ENCODE measurements at regions not wholly inside any gene's neighbourhood (a gene's known extent, or its start where the extent isn't known, plus 50 kb on each side); places are given as distances from the start of the nearest gene placed in this dataset.

DNA sequence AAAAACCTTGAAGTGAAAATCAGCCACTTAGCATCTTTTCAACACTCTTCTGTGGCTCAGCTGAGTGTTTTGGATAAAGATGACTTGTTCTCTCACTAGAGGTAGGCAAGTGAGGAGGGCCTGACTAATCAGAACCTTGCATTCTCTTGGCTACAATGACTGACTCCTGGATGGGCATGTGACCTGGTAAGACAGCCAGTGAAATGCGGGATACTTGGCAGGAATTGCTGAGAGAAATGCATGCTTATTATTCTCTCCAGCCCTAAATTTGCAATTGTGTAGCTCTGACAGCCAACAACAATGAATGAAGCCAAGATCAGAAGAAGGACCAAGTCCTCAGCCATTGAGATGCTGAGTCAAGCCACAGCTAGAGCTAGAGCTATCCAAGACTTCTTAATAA is 490.5 kb upstream of the ZNF608 start:
- TF ChIP-seq, protein P1, sequence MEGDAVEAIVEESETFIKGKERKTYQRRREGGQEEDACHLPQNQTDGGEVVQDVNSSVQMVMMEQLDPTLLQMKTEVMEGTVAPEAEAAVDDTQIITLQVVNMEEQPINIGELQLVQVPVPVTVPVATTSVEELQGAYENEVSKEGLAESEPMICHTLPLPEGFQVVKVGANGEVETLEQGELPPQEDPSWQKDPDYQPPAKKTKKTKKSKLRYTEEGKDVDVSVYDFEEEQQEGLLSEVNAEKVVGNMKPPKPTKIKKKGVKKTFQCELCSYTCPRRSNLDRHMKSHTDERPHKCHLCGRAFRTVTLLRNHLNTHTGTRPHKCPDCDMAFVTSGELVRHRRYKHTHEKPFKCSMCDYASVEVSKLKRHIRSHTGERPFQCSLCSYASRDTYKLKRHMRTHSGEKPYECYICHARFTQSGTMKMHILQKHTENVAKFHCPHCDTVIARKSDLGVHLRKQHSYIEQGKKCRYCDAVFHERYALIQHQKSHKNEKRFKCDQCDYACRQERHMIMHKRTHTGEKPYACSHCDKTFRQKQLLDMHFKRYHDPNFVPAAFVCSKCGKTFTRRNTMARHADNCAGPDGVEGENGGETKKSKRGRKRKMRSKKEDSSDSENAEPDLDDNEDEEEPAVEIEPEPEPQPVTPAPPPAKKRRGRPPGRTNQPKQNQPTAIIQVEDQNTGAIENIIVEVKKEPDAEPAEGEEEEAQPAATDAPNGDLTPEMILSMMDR (IDR thresholded peaks at IDR 0.05): no peak

GRCh38 chr5:125244531-125244930 is 498.1 kb upstream of the ZNF608 start:
- no peak for DNase-seq
- H3K27ac Mint-ChIP-seq: no peak overlapping the region
- no peaks in the 10 kb centered on the region for H3K9me3 Mint-ChIP-seq
- Histone ChIP-seq H3K36me3 (ENCODE audit: control insufficient read depth, insufficient read depth, low read length) (no peaks in the 10 kb centered on the region), H3K4me1 (ENCODE audit: control insufficient read depth, insufficient read depth, low read length) (no peaks in the 10 kb centered on the region), H3K9me3 (ENCODE audit: control insufficient read depth, insufficient read depth, low read length) (no peaks in the 10 kb centered on the region), H3K27me3 (ENCODE audit: control insufficient read depth, insufficient read depth, low read length) (no peaks in the 10 kb centered on the region), H3K27ac (ENCODE audit: low read length) (no peak overlapping the region), H3K4me3 (ENCODE audit: low read length) (no peak overlapping the region)
- WGBS (ENCODE audit: insufficient coverage): no CpG with 5 or more reads among the region's 2 CpGs
- intact Hi-C loops (cut with micrococcal nuclease): no loop called here
- TF ChIP-seq, protein P1 (IDR thresholded peaks at IDR 0.05): no peak
- peaks cover 0 to 6% of the 10 kb centered on the region in 2 donors for H3K27me3 Mint-ChIP-seq (ENCODE audit: low read depth in 2 of 2)
- no peak overlapping the region for H3K4me3 Mint-ChIP-seq
- H3K4me1 Mint-ChIP-seq: no peaks in the 10 kb centered on the region
- ATAC-seq: no peak
- no peaks in the 10 kb centered on the region for H3K36me3 Mint-ChIP-seq

More for the DNA sequence above, 490.5 kb upstream of the ZNF608 start:
- H3K27me3 Mint-ChIP-seq (ENCODE audit: low read depth in 2 of 2): peaks cover 0 to 10% of the 10 kb centered on the region in 2 donors
- 100% methylated on average over 1 of the region's 1 CpG for WGBS (ENCODE audit: insufficient coverage)
- no peaks in the 10 kb centered on the region for H3K36me3 Mint-ChIP-seq
- H3K9me3 ChIP-seq (ENCODE audit: control insufficient read depth, insufficient read depth, low read length): no peaks in the 10 kb centered on the region
- no peaks in the 10 kb centered on the region for H3K27me3 ChIP-seq (ENCODE audit: control insufficient read depth, insufficient read depth, low read length)
- H3K9me3 Mint-ChIP-seq: no peaks in the 10 kb centered on the region
- ATAC-seq: no peak
- intact Hi-C loops (cut with micrococcal nuclease): no loop called here
- no peaks in the 10 kb centered on the region for H3K4me1 ChIP-seq (ENCODE audit: control insufficient read depth, insufficient read depth, low read length)
- no peaks in the 10 kb centered on the region for H3K36me3 ChIP-seq (ENCODE audit: control insufficient read depth, insufficient read depth, low read length)
- no peaks in the 10 kb centered on the region for H3K4me1 Mint-ChIP-seq
- H3K4me3 ChIP-seq (ENCODE audit: low read length): no peak overlapping the region
- DNase-seq: no peak
- no peak overlapping the region for H3K4me3 Mint-ChIP-seq
- H3K27ac Mint-ChIP-seq: no peak overlapping the region
- H3K27ac ChIP-seq (ENCODE audit: low read length): no peak overlapping the region

DNA sequence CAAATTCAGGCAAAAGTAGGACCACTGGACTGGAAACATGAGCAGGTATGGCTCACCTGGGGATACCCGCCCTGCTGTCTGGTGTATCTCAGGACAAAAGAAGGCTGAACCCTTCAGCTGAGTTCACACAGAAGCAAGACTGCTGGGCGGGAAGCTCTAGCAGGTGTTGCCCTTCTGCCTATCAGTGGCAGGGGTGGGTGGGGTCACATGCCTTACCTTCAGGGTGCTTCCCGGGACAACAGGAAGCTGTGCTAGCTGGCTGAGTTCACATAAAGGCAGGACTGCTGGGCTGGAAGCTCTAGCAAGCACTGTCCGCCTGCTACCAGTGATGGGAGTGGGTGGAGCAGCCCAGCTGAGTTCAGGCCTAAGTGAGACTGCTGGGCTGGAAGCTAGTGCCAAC is 498.8 kb upstream of the ZNF608 start:
- no peak overlapping the region for H3K27ac ChIP-seq (ENCODE audit: low read length)
- ATAC-seq (no peak), DNase-seq (no peak)
- no peaks in the 10 kb centered on the region for H3K36me3 ChIP-seq (ENCODE audit: control insufficient read depth, insufficient read depth, low read length)
- H3K4me1 ChIP-seq (ENCODE audit: control insufficient read depth, insufficient read depth, low read length): no peaks in the 10 kb centered on the region
- Mint-ChIP-seq H3K27ac (no peak overlapping the region), H3K9me3 (no peaks in the 10 kb centered on the region), H3K4me3 (no peak overlapping the region), H3K27me3 (ENCODE audit: low read depth in 2 of 2) (peaks cover 0 to 6% of the 10 kb centered on the region in 2 donors), H3K36me3 (no peaks in the 10 kb centered on the region), H3K4me1 (no peaks in the 10 kb centered on the region)
- TF ChIP-seq, protein P1 (IDR thresholded peaks at IDR 0.05): no peak
- intact Hi-C loops (cut with micrococcal nuclease): no loop called here
- H3K4me3 ChIP-seq (ENCODE audit: low read length): no peak overlapping the region
- H3K27me3 ChIP-seq (ENCODE audit: control insufficient read depth, insufficient read depth, low read length): no peaks in the 10 kb centered on the region
- no peaks in the 10 kb centered on the region for H3K9me3 ChIP-seq (ENCODE audit: control insufficient read depth, insufficient read depth, low read length)
- WGBS (ENCODE audit: insufficient coverage): 87% methylated on average over 4 of the region's 4 CpGs

DNA sequence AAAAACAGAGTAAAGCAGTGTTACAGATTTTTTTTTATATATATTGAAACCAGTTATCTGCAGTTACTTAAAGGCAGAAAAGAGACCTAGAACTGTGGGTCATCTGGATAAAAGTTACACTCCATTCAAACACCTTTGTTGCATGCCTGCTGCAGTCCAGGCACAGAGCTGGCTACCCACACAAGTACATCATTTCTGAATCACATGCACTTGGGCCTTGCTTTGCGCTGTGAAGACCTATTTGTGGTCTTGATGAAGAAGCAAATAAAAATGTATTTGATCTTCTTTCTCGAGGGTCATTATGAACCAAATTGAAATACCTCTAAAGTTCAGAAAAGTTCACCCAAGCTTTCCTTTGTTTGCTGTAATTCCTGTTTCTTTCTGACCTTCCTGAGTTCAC is 503.0 kb upstream of the ZNF608 start:
- DNase-seq: no peak
- WGBS (ENCODE audit: insufficient coverage): 94% methylated on average over 2 of the region's 2 CpGs
- Mint-ChIP-seq H3K4me3 (no peak overlapping the region), H3K9me3 (peaks cover 3 to 7% of the 10 kb centered on the region in 2 donors), H3K4me1 (peaks cover 4 to 5% of the 10 kb centered on the region in 2 donors), H3K36me3 (peaks cover 6% of the 10 kb centered on the region), H3K27me3 (ENCODE audit: low read depth in 2 of 2) (peaks cover 0 to under 1% of the 10 kb centered on the region in 2 donors), H3K27ac (no peak overlapping the region)
- intact Hi-C loops (cut with micrococcal nuclease): no loop called here
- no peaks in the 10 kb centered on the region for H3K27me3 ChIP-seq (ENCODE audit: control insufficient read depth, insufficient read depth, low read length)
- H3K27ac ChIP-seq (ENCODE audit: low read length): no peak overlapping the region
- TF ChIP-seq, protein P1 (IDR thresholded peaks at IDR 0.05): no peak
- ATAC-seq: no peak
- H3K9me3 ChIP-seq (ENCODE audit: control insufficient read depth, insufficient read depth, low read length): peaks cover 8% of the 10 kb centered on the region
- H3K4me1 ChIP-seq (ENCODE audit: control insufficient read depth, insufficient read depth, low read length): no peaks in the 10 kb centered on the region
- no peak overlapping the region for H3K4me3 ChIP-seq (ENCODE audit: low read length)
- no peaks in the 10 kb centered on the region for H3K36me3 ChIP-seq (ENCODE audit: control insufficient read depth, insufficient read depth, low read length)

All from natural killer cell (primary cell).